ENCODE measurements at regions not wholly inside any gene's neighbourhood (a gene's known extent, or its start where the extent isn't known, plus 50 kb on each side); places are given as distances from the start of the nearest gene placed in this dataset.

GRCh38 chr4:187224560-187224959 lies 500.9 kb upstream of the FAT1 start:
- Histone ChIP-seq H3K9me1 (ENCODE audit: insufficient read depth, low read length) (peaks cover 4% of the 10 kb centered on the region; the same call in 1 of the 2 replicates), H3K4ac (ENCODE audit: low read depth, low read length) (no peak overlapping the region), H2BK15ac (ENCODE audit: low read depth, low read length) (no peak overlapping the region), H3K14ac (replicated peaks; ENCODE audit: low read depth, low read length) (no peak overlapping the region), H2BK20ac (ENCODE audit: low read depth, low read length) (no peak overlapping the region), H2BK5ac (ENCODE audit: low read depth, low read length, poor library complexity, severe bottlenecking) (no peak overlapping the region), H2BK120ac (ENCODE audit: low read depth, low read length) (no peak overlapping the region), H4K5ac (ENCODE audit: low read depth, low read length) (no peak overlapping the region), H3K23ac (ENCODE audit: low read depth, low read length) (no peak overlapping the region), H2AK5ac (ENCODE audit: low read depth, low read length) (no peak overlapping the region), H3K27me3 (ENCODE audit: control insufficient read depth, insufficient read depth, low read length) (no peaks in the 10 kb centered on the region), H3K79me1 (ENCODE audit: low read depth in 1 of 2, low read length in 2 of 2) (no peaks in the 10 kb centered on the region), H4K91ac (ENCODE audit: insufficient read depth, low read depth, low read length) (no peak overlapping the region), H3K9me3 (ENCODE audit: control insufficient read depth, insufficient read depth, low read length) (no peaks in the 10 kb centered on the region), H3K56ac (ENCODE audit: extremely low read depth, insufficient read depth, low read length) (no peak overlapping the region), H3K4me1 (ENCODE audit: control insufficient read depth, insufficient read depth, low read length) (peaks cover 3% of the 10 kb centered on the region; the same call in 1 of the 2 replicates), H3K27ac (ENCODE audit: insufficient read depth, low read length) (no peak overlapping the region), H2AFZ (replicated peaks; ENCODE audit: low read length, poor library complexity) (no peak overlapping the region), H3K36me3 (ENCODE audit: control insufficient read depth, insufficient read depth, low read length) (no peaks in the 10 kb centered on the region), H3K18ac (ENCODE audit: low read depth, low read length) (no peak overlapping the region), H4K20me1 (ENCODE audit: insufficient read depth, low read length) (no peaks in the 10 kb centered on the region), H3K9ac (ENCODE audit: low read depth, low read length) (no peak overlapping the region), H3K4me2 (ENCODE audit: low read depth, low read length) (no peak overlapping the region), H2AK9ac (replicated peaks; ENCODE audit: low read depth, low read length, poor library complexity) (no peak overlapping the region), H4K8ac (ENCODE audit: low read depth in 2 of 2, low read length in 2 of 2) (no peak overlapping the region), H3K4me3 (ENCODE audit: insufficient read depth, low read depth, low read length) (no peak overlapping the region)
- WGBS, 2 experiments (ENCODE audit: extremely low coverage in 2 of 2, insufficient read length in 1 of 2) = 88% methylated on average over 1 of the region's 5 CpGs; no CpG with 5 or more reads in 1 of the 2 experiments
- ATAC-seq (ENCODE audit: low read depth) (no peak), DNase-seq (no peak)
- in situ Hi-C loops (cut with MboI; ENCODE audit: low sequenced_read_pairs) (no loop called here), dilution Hi-C loops (cut with HindIII; ENCODE audit: low sequenced_read_pairs, unreplicated experiment) (no loop called here), intact Hi-C loops (cut with micrococcal nuclease) (no loop called here)
- CTCF ChIA-PET = no interaction called here
- POLR2A ChIA-PET (ENCODE audit: unreplicated experiment) = interaction anchor here (0.6 kb wide), 1 partner anchor 571 kb away, joined by 3 read pairs; no protein-coding TSS in a partner anchor
- TF ChIP-seq BHLHE40 (IDR thresholded peaks at IDR 0.05; ENCODE audit: low read depth, low read length) = no peak
- TF ChIP-seq NFE2L2 (IDR thresholded peaks at IDR 0.05; ENCODE audit: low read depth, low read length) = no peak
- peak; percentile 70 for TF ChIP-seq MAFK (IDR thresholded peaks at IDR 0.05; ENCODE audit: low read depth, low read length)
- no TSS peak for BruUV-seq (replicated peaks)
